Prostate gland (tissue), 2 donors: ENCODE measurements at regions not wholly inside any gene's neighbourhood (a gene's known extent, or its start where the extent isn't known, plus 50 kb on each side); places are given as distances from the start of the nearest gene placed in this dataset.

Experiments used
- DNase-seq: peaks from one replicate; pipeline ENCODE4 v3.0.0-alpha.2; 2019; ENCODE audit warnings: low spot score
- H3K27ac ChIP-seq, 2 donors: fragments of 200-600 bp; sonication (generic); 2 replicates each; pipeline ENCODE4 v1.5.1; 2017 to 2019
- H3K27me3 ChIP-seq: fragments of 200-600 bp; sonication (generic); replicated peaks from 2 replicates; pipeline ENCODE4 v1.5.1; 2019; ENCODE audit not compliant: insufficient read depth
- H3K36me3 ChIP-seq, 2 donors: fragments of 200-600 bp; sonication (generic); 1 replicate in 1 of 2; 2 replicates in 1 of 2; pipeline versions ENCODE4 v1.5.1 to v1.8.1; 2017 to 2019
- H3K4me1 ChIP-seq: fragments of 200-600 bp; sonication (generic); replicated peaks from 2 replicates; pipeline ENCODE4 v1.5.1; 2019
- H3K4me3 ChIP-seq, 2 donors: fragments of 200-600 bp; sonication (generic); 2 replicates each; pipeline ENCODE4 v1.5.1; 2017 to 2019
- H3K9me3 ChIP-seq: fragments of 200-600 bp; sonication (generic); 2 replicates; pipeline ENCODE4 v1.5.1; 2017
- CTCF ChIP-seq, 4 experiments: fragments of 200-600 bp in 2 of 4; fragments of 450-650 bp in 2 of 4; sonication (generic) in 2 of 4; IDR thresholded peaks; 1 replicate in 3 of 4; 2 replicates in 1 of 4; pipeline ENCODE4 v1.5.1; 2016 to 2019; ENCODE audit warnings: antibody characterized with exemption in 4 of 4, mild to moderate bottlenecking in 2 of 4, moderate library complexity in 2 of 4
- POLR2A ChIP-seq: fragments of 450-650 bp; IDR thresholded peaks from one replicate; pipeline ENCODE4 v1.6.1; 2016; ENCODE audit warnings: antibody characterized with exemption, mild to moderate bottlenecking
- POLR2AphosphoS5 ChIP-seq: sonication (generic); formaldehyde crosslinking; IDR thresholded peaks from one replicate; pipeline ENCODE4 v1.6.1; 2017; ENCODE audit warnings: antibody characterized with exemption
- WGBS: methylation state at CpG from one replicate; pipeline ENCODE4 v1.1.5; 2018; 5-methylcytosine and 5-hydroxymethylcytosine counted together
- intact Hi-C: fragments of 100-400 bp; cut with DNase I; formaldehyde crosslinking; loops from one replicate; pipeline ENCODE4 v1.14.2; 2022

GRCh38 chr10:113267619-113268562, 285.0 kb upstream of the HABP2 start:
- intact Hi-C loops = no loop called here
- 68% methylated on average over 4 of the region's 4 CpGs for WGBS
- H3K27ac ChIP-seq = no peak overlapping the region

GRCh38 chr10:113269333-113269732, 283.5 kb upstream of the HABP2 start:
- TF ChIP-seq POLR2A (no peak), POLR2AphosphoS5 (no peak), CTCF (IDR thresholded peaks at IDR 0.05) (no peak)
- Histone ChIP-seq H3K9me3 (no peaks in the 10 kb centered on the region), H3K4me3 (no peak overlapping the region), H3K27ac (no peak overlapping the region), H3K27me3 (no peaks in the 10 kb centered on the region), H3K4me1 (no peaks in the 10 kb centered on the region), H3K36me3 (no peaks in the 10 kb centered on the region)
- no peak for DNase-seq
- intact Hi-C loops = no loop called here
- WGBS = 96% methylated on average over 2 of the region's 2 CpGs

More at GRCh38 chr10:113267619-113268562, 285.0 kb upstream of the HABP2 start:
- H3K27me3 ChIP-seq = no peaks in the 10 kb centered on the region
- TF ChIP-seq CTCF (IDR thresholded peaks at IDR 0.05) (no peak), POLR2A (no peak)
- no peaks in the 10 kb centered on the region for H3K4me1 ChIP-seq
- H3K9me3 ChIP-seq = no peaks in the 10 kb centered on the region
- DNase-seq = no peak
- no peak overlapping the region for H3K4me3 ChIP-seq
- H3K36me3 ChIP-seq = no peaks in the 10 kb centered on the region

- 87% methylated on average over 5 of the region's 5 CpGs for WGBS
- Histone ChIP-seq H3K9me3 (no peaks in the 10 kb centered on the region), H3K4me3 (no peak overlapping the region), H3K36me3 (no peaks in the 10 kb centered on the region), H3K27ac (no peak overlapping the region), H3K27me3 (no peaks in the 10 kb centered on the region), H3K4me1 (no peaks in the 10 kb centered on the region)
- TF ChIP-seq POLR2AphosphoS5 (no peak), CTCF (IDR thresholded peaks at IDR 0.05) (no peak), POLR2A (no peak)
- DNase-seq = no peak
- intact Hi-C loops = no loop called here
Observed at GRCh38 chr10:113272511-113272910, 280.3 kb upstream of the HABP2 start.

GRCh38 chr10:113273181-113274163, 279.4 kb upstream of the HABP2 start:
- Histone ChIP-seq H3K9me3 (no peaks in the 10 kb centered on the region), H3K4me1 (no peaks in the 10 kb centered on the region), H3K27ac (no peak overlapping the region), H3K36me3 (no peaks in the 10 kb centered on the region), H3K27me3 (no peaks in the 10 kb centered on the region), H3K4me3 (no peak overlapping the region)
- 70% methylated on average over 23 of the region's 23 CpGs for WGBS
- no peak for TF ChIP-seq POLR2A
- TF ChIP-seq CTCF (IDR thresholded peaks at IDR 0.05) = no peak
- TF ChIP-seq POLR2AphosphoS5 = no peak
- intact Hi-C loops = no loop called here
- no peak for DNase-seq
